ENCODE measurements at regions not wholly inside any gene's neighbourhood (a gene's known extent, or its start where the extent isn't known, plus 50 kb on each side); places are given as distances from the start of the nearest gene placed in this dataset.

GRCh38 chr14:66072190-66073084, 413.7 kb upstream of the CCDC196 start:
- TF ChIP-seq POLR2AphosphoS5 (IDR thresholded peaks at IDR 0.05) = no peak
- TF ChIP-seq CTCF (IDR thresholded peaks at IDR 0.05 in 8 of 11, conservative IDR thresholded peaks at IDR 0.05 in 3 of 11) = no peak
- no peak for TF ChIP-seq POLR2A (IDR thresholded peaks at IDR 0.05)
- H3K27me3 ChIP-seq (replicated peaks in 1 of 7) = no peaks in the 10 kb centered on the region
- intact Hi-C loops (cut with DNase I; ENCODE audit: low total_unique reads) = loop anchor here (10.0 kb wide), 1 partner anchor 108 kb away; no protein-coding TSS in a partner anchor
- H3K27ac ChIP-seq = no peak overlapping the region
- DNase-seq = no peak
- 83 to 93% (median 90%) methylated on average over 5 of the region's 5 CpGs for WGBS, 5 donors
- H3K4me1 ChIP-seq = peaks cover 0 to 3% (median 0%) of the 10 kb centered on the region in 6 donors
- H3K36me3 ChIP-seq = no peaks in the 10 kb centered on the region
- no peaks in the 10 kb centered on the region for H3K9me3 ChIP-seq
- no peak overlapping the region for H3K4me3 ChIP-seq

GRCh38 chr14:66074537-66074936, 411.6 kb upstream of the CCDC196 start:
- 79 to 95% (median 88%) methylated on average over 4 of the region's 4 CpGs for WGBS, 5 donors
- no peak for TF ChIP-seq CTCF (IDR thresholded peaks at IDR 0.05 in 8 of 11, conservative IDR thresholded peaks at IDR 0.05 in 3 of 11)
- no peak for TF ChIP-seq POLR2AphosphoS5 (IDR thresholded peaks at IDR 0.05)
- no peak for TF ChIP-seq POLR2A (IDR thresholded peaks at IDR 0.05)
- no peak overlapping the region for H3K4me3 ChIP-seq
- no peaks in the 10 kb centered on the region for H3K27me3 ChIP-seq (replicated peaks in 1 of 7)
- DNase-seq = no peak
- H3K4me1 ChIP-seq = peaks cover 0 to 3% (median 0%) of the 10 kb centered on the region in 6 donors
- no peaks in the 10 kb centered on the region for H3K36me3 ChIP-seq
- H3K9me3 ChIP-seq = no peaks in the 10 kb centered on the region
- intact Hi-C loops (cut with DNase I; ENCODE audit: low total_unique reads) = loop anchor here (10.0 kb wide), 1 partner anchor 110 kb away; no protein-coding TSS in a partner anchor
- H3K27ac ChIP-seq = no peak overlapping the region

GRCh38 chr14:66076176-66076575, 410.0 kb upstream of the CCDC196 start:
- H3K4me1 ChIP-seq = peaks cover 0 to 2% (median 0%) of the 10 kb centered on the region in 6 donors
- 76 to 94% (median 92%) methylated on average over 3 of the region's 3 CpGs for WGBS, 5 donors
- no peaks in the 10 kb centered on the region for H3K9me3 ChIP-seq
- no peak for TF ChIP-seq CTCF (IDR thresholded peaks at IDR 0.05 in 8 of 11, conservative IDR thresholded peaks at IDR 0.05 in 3 of 11)
- no peak for TF ChIP-seq POLR2A (IDR thresholded peaks at IDR 0.05)
- no peak overlapping the region for H3K27ac ChIP-seq
- H3K27me3 ChIP-seq (replicated peaks in 1 of 7) = no peaks in the 10 kb centered on the region
- no peak overlapping the region for H3K4me3 ChIP-seq
- no peaks in the 10 kb centered on the region for H3K36me3 ChIP-seq
- DNase-seq = no peak
- intact Hi-C loops (cut with DNase I; ENCODE audit: low total_unique reads) = loop anchor here (10.0 kb wide), 1 partner anchor 111 kb away; no protein-coding TSS in a partner anchor

- Histone ChIP-seq H3K36me3 (no peaks in the 10 kb centered on the region), H3K4me3 (no peak overlapping the region), H3K4me1 (peaks cover 0 to 15% (median 4%) of the 10 kb centered on the region in 6 donors), H3K9me3 (no peaks in the 10 kb centered on the region), H3K27me3 (replicated peaks in 1 of 7) (no peaks in the 10 kb centered on the region), H3K27ac (no peak overlapping the region)
- TF ChIP-seq POLR2AphosphoS5 (IDR thresholded peaks at IDR 0.05) = no peak
- TF ChIP-seq POLR2A (IDR thresholded peaks at IDR 0.05) = no peak
- TF ChIP-seq CTCF (IDR thresholded peaks at IDR 0.05 in 8 of 11, conservative IDR thresholded peaks at IDR 0.05 in 3 of 11) = no peak
- WGBS, 5 donors = 68 to 84% (median 76%) methylated on average over 5 of the region's 5 CpGs
- intact Hi-C loops (cut with DNase I; ENCODE audit: low total_unique reads) = loop anchor here (10.0 kb wide), 1 partner anchor 113 kb away; no protein-coding TSS in a partner anchor
- no peak for DNase-seq
Observed at GRCh38 chr14:66078006-66078405, 408.2 kb upstream of the CCDC196 start.
